NT2/D1 (cell line): ENCODE measurements at regions not wholly inside any gene's neighbourhood (a gene's known extent, or its start where the extent isn't known, plus 50 kb on each side); places are given as distances from the start of the nearest gene placed in this dataset.

Experiments used
- DNase-seq: peaks from one replicate; pipeline ENCODE4 v3.0.0-alpha.2; 2011; ENCODE audit warnings: low read depth, low spot score
- H3K27me3 ChIP-seq: 2 replicates; pipeline ENCODE4 v1.6.0; 2011; ENCODE audit warnings: mild to moderate bottlenecking; ENCODE audit not compliant: insufficient read length, insufficient read depth
- H3K36me3 ChIP-seq: 2 replicates; pipeline ENCODE4 v1.6.1; 2011; ENCODE audit warnings: mild to moderate bottlenecking, low read length, mixed read lengths; ENCODE audit not compliant: insufficient read depth, insufficient read length
- H3K4me1 ChIP-seq: 2 replicates; pipeline ENCODE4 v1.5.1; 2011; ENCODE audit not compliant: insufficient read depth, insufficient read length
- H3K4me3 ChIP-seq: 2 replicates; pipeline ENCODE4 v1.5.1; 2011; ENCODE audit warnings: low read depth; ENCODE audit not compliant: insufficient read length
- H3K9ac ChIP-seq: 2 replicates; pipeline ENCODE4 v1.6.0; 2011; ENCODE audit warnings: low read depth; ENCODE audit not compliant: insufficient read length
- H3K9me3 ChIP-seq: 2 replicates; pipeline ENCODE4 v1.5.1; 2011; ENCODE audit warnings: mild to moderate bottlenecking, low read length; ENCODE audit not compliant: insufficient read depth
- SUZ12 ChIP-seq: IDR thresholded peaks from 2 replicates; pipeline ENCODE4 v1.6.1; 2011; ENCODE audit not compliant: insufficient read length, insufficient read depth; ENCODE audit errors: extremely low read depth
- YY1 ChIP-seq: IDR thresholded peaks from 2 replicates; pipeline ENCODE4 v1.6.1; 2011; ENCODE audit not compliant: insufficient read length, insufficient read depth
- ZNF274 ChIP-seq: IDR thresholded peaks from 2 replicates; pipeline ENCODE4 v1.6.1; 2011; ENCODE audit warnings: mild to moderate bottlenecking, low read depth, low read length

DNA sequence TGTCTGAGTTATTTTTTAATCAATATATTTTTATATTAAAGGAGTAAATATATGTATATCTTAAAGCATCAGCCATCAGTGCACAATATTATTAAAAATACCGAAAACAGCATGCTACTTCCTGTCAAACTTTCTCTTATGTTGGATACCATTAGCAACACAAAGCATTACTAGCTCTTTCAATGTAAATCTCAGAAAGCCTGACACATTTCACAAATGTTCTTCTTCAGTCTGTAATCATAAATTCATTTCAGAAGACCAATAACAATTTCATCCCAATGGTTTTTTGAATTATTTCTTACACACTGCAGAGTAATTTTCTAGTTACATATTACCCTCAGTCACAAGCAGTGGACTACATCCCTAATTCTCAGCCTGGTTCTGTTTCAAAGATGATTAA lies 226.9 kb downstream of the LRRK2 start:
- no peak overlapping the region for H3K9ac ChIP-seq
- TF ChIP-seq ZNF274 (no peak), YY1 (no peak), SUZ12 (no peak)
- H3K27me3 ChIP-seq: no peaks in the 10 kb centered on the region
- no peak for DNase-seq
- H3K36me3 ChIP-seq: no peaks in the 10 kb centered on the region
- no peaks in the 10 kb centered on the region for H3K4me1 ChIP-seq
- H3K9me3 ChIP-seq: no peaks in the 10 kb centered on the region
- no peak overlapping the region for H3K4me3 ChIP-seq

DNA sequence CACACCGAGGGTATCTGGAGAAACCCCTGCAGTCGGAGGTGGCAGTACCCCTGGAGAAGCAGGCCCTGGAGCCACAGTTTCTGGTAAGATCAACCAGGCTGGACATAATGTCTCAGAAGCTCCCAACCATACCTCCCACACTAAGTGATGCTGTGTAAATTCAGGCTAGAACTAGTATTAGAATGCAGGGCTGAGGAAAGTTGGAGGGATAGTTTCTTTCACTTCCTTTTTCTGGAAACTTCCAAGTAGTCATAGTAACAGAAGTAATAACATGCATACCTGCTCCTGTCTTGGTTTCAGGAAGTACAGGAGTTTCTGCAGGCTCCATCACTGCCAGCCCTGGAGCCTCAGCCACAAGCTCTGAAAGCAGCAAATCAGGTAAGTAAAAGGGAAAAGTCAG lies 228.1 kb upstream of the CNTN1 start:
- DNase-seq: no peak
- Histone ChIP-seq H3K36me3 (no peaks in the 10 kb centered on the region), H3K4me3 (no peak overlapping the region), H3K9me3 (no peaks in the 10 kb centered on the region), H3K9ac (no peak overlapping the region), H3K4me1 (no peaks in the 10 kb centered on the region), H3K27me3 (no peaks in the 10 kb centered on the region)
- no peak for TF ChIP-seq SUZ12
- TF ChIP-seq YY1: no peak
- no peak for TF ChIP-seq ZNF274

DNA sequence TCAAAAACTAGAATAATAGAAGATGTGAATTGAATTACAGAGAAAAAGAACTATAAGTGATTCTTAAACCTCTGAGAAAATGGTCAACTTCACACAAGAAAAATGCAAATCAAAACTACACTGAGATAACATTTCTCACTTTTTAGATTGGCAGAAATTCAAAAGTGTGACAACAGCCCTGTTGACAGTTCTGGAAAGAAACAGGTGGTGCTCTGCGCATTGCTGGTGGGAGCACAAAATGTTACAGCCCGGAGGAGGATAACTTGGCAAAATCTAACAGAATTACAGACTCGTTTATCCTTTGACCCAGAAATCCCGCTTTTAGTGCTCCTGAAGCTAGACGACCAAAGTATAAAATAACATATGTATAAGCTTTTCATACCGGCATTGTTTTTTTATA lies 222.5 kb upstream of the CNTN1 start:
- DNase-seq: no peak
- Histone ChIP-seq H3K27me3 (no peaks in the 10 kb centered on the region), H3K4me1 (no peaks in the 10 kb centered on the region), H3K9me3 (no peaks in the 10 kb centered on the region), H3K9ac (no peak overlapping the region), H3K4me3 (no peak overlapping the region), H3K36me3 (no peaks in the 10 kb centered on the region)
- TF ChIP-seq YY1: no peak

DNA sequence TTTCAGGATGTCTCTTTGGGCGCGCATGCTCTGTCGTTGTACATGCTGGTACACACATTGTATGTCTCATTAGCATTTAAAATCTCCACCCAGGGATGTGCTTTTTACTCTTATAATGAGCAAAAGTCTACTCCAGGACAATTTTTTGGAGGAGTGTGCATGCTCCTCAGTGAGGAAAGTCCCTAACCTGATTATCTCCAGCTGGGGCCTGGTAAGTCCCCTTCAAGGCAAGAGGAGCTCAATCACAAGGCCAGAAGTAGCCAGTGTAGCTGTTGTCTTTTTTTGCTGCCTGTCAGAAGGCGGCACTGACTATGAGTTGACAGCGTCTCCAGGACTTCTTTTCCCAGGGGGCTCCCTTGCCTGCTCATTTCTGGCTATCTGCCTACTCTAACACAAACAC lies 218.3 kb upstream of the CNTN1 start:
- no peak for TF ChIP-seq ZNF274
- Histone ChIP-seq H3K36me3 (no peaks in the 10 kb centered on the region), H3K9me3 (no peaks in the 10 kb centered on the region), H3K27me3 (no peaks in the 10 kb centered on the region), H3K4me3 (no peak overlapping the region), H3K9ac (no peak overlapping the region), H3K4me1 (no peaks in the 10 kb centered on the region)
- DNase-seq: no peak

DNA sequence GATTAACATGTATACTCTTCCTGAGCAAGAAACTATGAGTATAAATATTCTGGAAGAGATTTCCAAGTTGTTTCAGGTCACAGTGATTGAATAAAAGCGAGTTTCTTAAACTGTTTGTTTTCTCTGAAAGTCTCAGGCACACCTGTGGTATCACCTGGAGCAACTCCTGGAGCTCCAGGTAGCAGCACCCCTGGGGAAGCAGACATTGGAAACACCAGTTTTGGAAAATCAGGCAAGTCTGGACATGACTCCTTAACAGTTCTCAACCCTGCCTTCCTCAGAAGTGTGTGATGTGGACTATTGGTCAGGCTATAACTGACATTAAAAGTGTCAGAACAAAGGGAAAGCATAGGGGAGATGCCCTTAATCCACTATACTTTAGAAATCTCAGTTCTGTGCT lies 217.6 kb upstream of the CNTN1 start:
- H3K27me3 ChIP-seq: no peaks in the 10 kb centered on the region
- H3K4me3 ChIP-seq: no peak overlapping the region
- H3K9me3 ChIP-seq: no peaks in the 10 kb centered on the region
- no peak for TF ChIP-seq YY1
- no peak for TF ChIP-seq ZNF274
- TF ChIP-seq SUZ12: no peak
- no peak overlapping the region for H3K9ac ChIP-seq
- DNase-seq: no peak
- H3K4me1 ChIP-seq: no peaks in the 10 kb centered on the region
- H3K36me3 ChIP-seq: no peaks in the 10 kb centered on the region

DNA sequence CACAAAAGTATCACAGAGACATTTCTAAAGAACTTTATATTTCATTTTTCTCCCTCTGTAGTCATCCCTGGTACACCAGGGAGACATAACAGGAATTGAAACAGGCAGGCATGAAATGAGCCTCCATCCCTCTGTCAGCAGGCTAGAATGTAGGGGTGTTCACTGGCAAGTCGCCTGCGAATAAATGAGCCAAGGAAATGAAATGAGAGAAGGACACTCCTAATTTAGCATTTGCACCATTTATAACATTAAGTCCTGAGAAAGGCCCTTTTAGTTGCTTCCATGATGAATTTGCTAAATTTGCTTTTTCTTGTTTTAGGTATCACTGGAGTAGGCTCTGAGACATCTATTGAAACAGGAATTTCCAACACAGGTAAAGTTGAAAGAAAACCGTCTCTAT lies 192.4 kb upstream of the CNTN1 start:
- DNase-seq: no peak
- H3K36me3 ChIP-seq: no peaks in the 10 kb centered on the region
- TF ChIP-seq SUZ12 (no peak), YY1 (no peak), ZNF274 (no peak)
- H3K4me3 ChIP-seq: no peak overlapping the region
- H3K9ac ChIP-seq: no peak overlapping the region
- H3K9me3 ChIP-seq: no peaks in the 10 kb centered on the region
- no peaks in the 10 kb centered on the region for H3K27me3 ChIP-seq
- H3K4me1 ChIP-seq: no peaks in the 10 kb centered on the region

DNA sequence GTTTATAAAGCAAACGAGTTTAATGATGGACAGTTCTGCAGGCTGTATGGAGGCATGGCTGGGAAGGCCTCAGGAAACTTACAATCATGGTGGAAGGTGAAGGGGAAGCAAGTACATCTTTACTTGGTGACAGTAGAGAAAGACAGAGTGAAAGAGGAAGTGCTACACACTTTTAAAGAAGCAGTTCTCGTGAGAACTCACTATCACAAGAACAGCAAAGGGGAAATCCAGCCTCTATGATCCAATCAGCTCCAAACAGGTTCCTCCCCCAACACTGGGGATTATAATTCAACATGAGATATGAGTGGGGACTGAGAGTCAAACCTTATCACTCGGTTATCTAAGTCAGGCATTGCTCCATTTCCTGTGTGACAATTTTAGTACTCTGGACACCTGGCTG lies 189.9 kb upstream of the CNTN1 start:
- no peak overlapping the region for H3K9ac ChIP-seq
- no peak for DNase-seq
- H3K9me3 ChIP-seq: no peaks in the 10 kb centered on the region
- no peaks in the 10 kb centered on the region for H3K4me1 ChIP-seq
- TF ChIP-seq ZNF274: no peak
- no peak for TF ChIP-seq YY1
- no peak for TF ChIP-seq SUZ12
- H3K27me3 ChIP-seq: no peaks in the 10 kb centered on the region
- H3K4me3 ChIP-seq: no peak overlapping the region
- no peaks in the 10 kb centered on the region for H3K36me3 ChIP-seq

DNA sequence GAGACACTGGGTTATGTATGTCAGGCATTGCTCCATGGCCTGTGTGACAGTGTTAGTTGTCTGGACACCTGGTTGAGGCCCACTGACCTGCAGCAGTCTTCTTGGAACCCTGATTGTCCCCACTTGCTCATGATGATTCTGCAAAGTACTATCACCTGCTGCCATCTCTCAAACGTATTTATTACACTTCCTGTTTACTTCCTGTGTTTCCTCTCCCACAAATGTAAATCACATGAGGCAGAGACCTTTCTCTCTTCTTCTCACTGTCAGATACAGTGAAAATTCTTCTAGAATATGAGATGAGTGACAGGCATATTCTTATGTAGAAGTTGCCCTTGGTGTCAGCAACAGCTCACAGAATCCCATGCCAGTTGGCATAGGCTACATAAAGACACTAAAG lies 186.9 kb upstream of the CNTN1 start:
- DNase-seq: no peak
- Histone ChIP-seq H3K4me1 (no peaks in the 10 kb centered on the region), H3K27me3 (no peaks in the 10 kb centered on the region), H3K9me3 (no peaks in the 10 kb centered on the region), H3K36me3 (no peaks in the 10 kb centered on the region), H3K4me3 (no peak overlapping the region), H3K9ac (no peak overlapping the region)
- no peak for TF ChIP-seq YY1
- TF ChIP-seq ZNF274: no peak
- TF ChIP-seq SUZ12: no peak

DNA sequence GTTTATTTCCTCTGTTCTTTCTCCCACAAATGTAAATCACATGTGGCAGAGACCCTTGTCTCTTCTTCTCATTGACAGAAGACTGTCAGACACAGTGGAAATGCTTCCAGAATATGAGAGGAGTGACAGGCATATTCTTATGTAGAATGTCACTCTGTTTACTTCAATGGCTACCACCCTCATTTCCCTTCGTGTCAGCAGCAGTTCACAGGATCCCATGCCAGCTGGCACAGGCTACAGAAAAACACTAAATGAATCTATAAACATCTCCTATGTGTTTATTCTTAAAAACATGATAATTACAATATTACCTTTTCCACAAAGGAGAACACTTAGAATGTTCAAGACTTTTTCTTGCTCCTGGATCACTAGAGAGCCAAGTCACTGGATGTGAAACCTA lies 183.8 kb upstream of the CNTN1 start:
- DNase-seq: no peak
- Histone ChIP-seq H3K4me3 (no peak overlapping the region), H3K36me3 (no peaks in the 10 kb centered on the region), H3K9ac (no peak overlapping the region), H3K4me1 (no peaks in the 10 kb centered on the region), H3K27me3 (no peaks in the 10 kb centered on the region), H3K9me3 (no peaks in the 10 kb centered on the region)
- no peak for TF ChIP-seq YY1
- no peak for TF ChIP-seq ZNF274
- no peak for TF ChIP-seq SUZ12
